ENCODE measurements at regions not wholly inside any gene's neighbourhood (a gene's known extent, or its start where the extent isn't known, plus 50 kb on each side); places are given as distances from the start of the nearest gene placed in this dataset.

- Mint-ChIP-seq H3K9me3 (peaks cover 4% of the 10 kb centered on the region), H3K4me3 (no peak overlapping the region), H3K36me3 (no peaks in the 10 kb centered on the region), H3K4me1 (peaks cover 5% of the 10 kb centered on the region), H3K27ac (no peak overlapping the region), H3K27me3 (ENCODE audit: low read depth) (no peaks in the 10 kb centered on the region)
- TF ChIP-seq CTCF (IDR thresholded peaks at IDR 0.05; ENCODE audit: unreplicated experiment): no peak
- DNase-seq (ENCODE audit: low spot score in 2 of 2, unreplicated experiment in 2 of 2): no peak
Measured at GRCh38 chr5:53160895-53161294, 51.3 kb upstream of the MOCS2 start.

GRCh38 chr5:53161876-53162275 is 52.3 kb upstream of the MOCS2 start:
- Mint-ChIP-seq H3K36me3 (no peaks in the 10 kb centered on the region), H3K4me1 (peaks cover 9% of the 10 kb centered on the region), H3K27ac (no peak overlapping the region), H3K9me3 (peaks cover 4% of the 10 kb centered on the region), H3K27me3 (ENCODE audit: low read depth) (no peaks in the 10 kb centered on the region), H3K4me3 (no peak overlapping the region)
- DNase-seq (ENCODE audit: low spot score in 2 of 2, unreplicated experiment in 2 of 2): no peak
- TF ChIP-seq CTCF (IDR thresholded peaks at IDR 0.05; ENCODE audit: unreplicated experiment): no peak

- Mint-ChIP-seq H3K9me3 (no peaks in the 10 kb centered on the region), H3K4me1 (peaks cover 19% of the 10 kb centered on the region), H3K36me3 (no peaks in the 10 kb centered on the region), H3K27me3 (ENCODE audit: low read depth) (no peaks in the 10 kb centered on the region), H3K4me3 (no peak overlapping the region), H3K27ac (no peak overlapping the region)
- TF ChIP-seq CTCF (IDR thresholded peaks at IDR 0.05; ENCODE audit: unreplicated experiment): no peak
- no peak for DNase-seq (ENCODE audit: low spot score in 2 of 2, unreplicated experiment in 2 of 2)
Measured at GRCh38 chr5:53164478-53165165, 55.1 kb upstream of the MOCS2 start.

DNA sequence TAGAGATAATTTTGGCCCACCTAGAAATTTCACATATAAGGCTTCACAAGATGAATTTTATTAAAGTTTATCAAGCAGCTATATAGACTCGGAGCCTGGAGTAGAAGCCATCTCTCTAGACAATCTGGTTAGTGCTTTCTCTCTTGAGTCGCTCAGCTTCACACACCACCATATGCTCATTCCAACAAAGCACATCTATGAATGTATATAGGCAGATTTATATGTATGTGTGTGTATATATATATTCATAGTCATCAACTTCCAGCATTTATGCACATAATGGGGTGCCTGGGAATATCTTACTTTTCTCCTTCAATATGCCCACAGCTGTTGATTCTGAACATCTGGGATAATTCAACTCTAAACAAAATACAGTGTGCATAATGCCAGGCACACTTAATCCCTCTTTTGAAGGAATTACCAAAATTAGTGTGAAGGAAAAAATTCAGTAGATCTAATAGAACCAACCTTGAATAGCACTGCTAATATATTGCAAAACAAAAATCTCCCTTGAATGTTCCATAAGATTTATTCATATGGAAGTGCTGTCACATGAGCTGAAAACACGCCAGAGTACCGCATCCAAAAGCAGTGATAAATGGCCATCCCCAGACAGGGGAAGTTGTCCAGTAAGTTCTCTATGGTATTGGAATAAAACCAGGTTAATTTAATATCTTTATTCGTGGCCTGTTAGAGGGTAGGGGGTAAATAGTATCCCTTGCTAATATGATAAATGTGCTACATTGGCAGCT is 56.0 kb upstream of the MOCS2 start:
- Mint-ChIP-seq H3K4me1 (peaks cover 19% of the 10 kb centered on the region), H3K4me3 (no peak overlapping the region), H3K36me3 (no peaks in the 10 kb centered on the region), H3K27me3 (ENCODE audit: low read depth) (no peaks in the 10 kb centered on the region), H3K9me3 (no peaks in the 10 kb centered on the region), H3K27ac (no peak overlapping the region)
- no peak for TF ChIP-seq CTCF (IDR thresholded peaks at IDR 0.05; ENCODE audit: unreplicated experiment)
- DNase-seq (ENCODE audit: low spot score in 2 of 2, unreplicated experiment in 2 of 2): no peak

DNA sequence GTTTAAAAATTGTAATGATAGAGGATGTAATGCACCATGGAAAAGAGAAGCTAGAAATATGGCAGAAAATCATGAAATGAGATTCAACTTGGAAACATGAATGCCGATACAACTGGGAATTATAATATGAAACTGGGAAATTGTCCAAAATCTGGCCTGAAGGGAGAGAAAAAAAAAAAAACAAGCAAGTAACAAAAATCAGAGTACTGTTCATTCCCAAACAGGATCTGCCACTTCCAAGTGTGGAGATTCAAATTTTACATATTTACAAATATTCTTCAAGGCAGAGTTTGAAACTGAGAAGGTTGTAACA is 56.6 kb upstream of the MOCS2 start:
- Mint-ChIP-seq H3K36me3 (no peaks in the 10 kb centered on the region), H3K4me3 (no peak overlapping the region), H3K4me1 (peaks cover 19% of the 10 kb centered on the region), H3K9me3 (no peaks in the 10 kb centered on the region), H3K27ac (no peak overlapping the region), H3K27me3 (ENCODE audit: low read depth) (no peaks in the 10 kb centered on the region)
- TF ChIP-seq CTCF (IDR thresholded peaks at IDR 0.05; ENCODE audit: unreplicated experiment): no peak
- DNase-seq (ENCODE audit: low spot score in 2 of 2, unreplicated experiment in 2 of 2): no peak

All from mesothelial cell of epicardium (in vitro differentiated cells).